ENCODE measurements at regions not wholly inside any gene's neighbourhood (a gene's known extent, or its start where the extent isn't known, plus 50 kb on each side); places are given as distances from the start of the nearest gene placed in this dataset.

- no peak for DNase-seq
These were observed 178.1 kb downstream of the FGF1 start for GRCh38 chr5:142507531-142508372.

- DNase-seq, result no peak
These were observed 179.1 kb downstream of the FGF1 start for GRCh38 chr5:142506756-142507155.

- no peak for DNase-seq
These were observed 179.8 kb downstream of the FGF1 start for GRCh38 chr5:142506046-142506445.

- DNase-seq, result no peak
These were observed 177.1 kb upstream of the SPRY4 start for GRCh38 chr5:142501890-142502289.

- no peak for DNase-seq
These were observed 175.5 kb upstream of the SPRY4 start for GRCh38 chr5:142500227-142500905.

- no peak for DNase-seq
These were observed 174.9 kb upstream of the SPRY4 start for GRCh38 chr5:142499591-142500226.

GRCh38 chr5:142498298-142498697, 173.5 kb upstream of the SPRY4 start:
- no peak for DNase-seq

GRCh38 chr5:142495531-142495930, 170.7 kb upstream of the SPRY4 start:
- no peak for DNase-seq

GRCh38 chr5:142493875-142494518, 169.2 kb upstream of the SPRY4 start:
- DNase-seq, result no peak

- DNase-seq, result no peak
These were observed 168.0 kb upstream of the SPRY4 start for GRCh38 chr5:142492781-142493281.

GRCh38 chr5:142491679-142492078, 166.9 kb upstream of the SPRY4 start:
- no peak for DNase-seq

GRCh38 chr5:142491270-142491669, 166.4 kb upstream of the SPRY4 start:
- DNase-seq, result no peak

GRCh38 chr5:142486581-142486980, 161.8 kb upstream of the SPRY4 start:
- DNase-seq, result no peak

- no peak for DNase-seq
These were observed 161.2 kb upstream of the SPRY4 start for GRCh38 chr5:142486020-142486419.

- no peak for DNase-seq
These were observed 160.1 kb upstream of the SPRY4 start for GRCh38 chr5:142484821-142485387.

GRCh38 chr5:142482207-142482606, 157.4 kb upstream of the SPRY4 start:
- no peak for DNase-seq

- DNase-seq, result no peak
These were observed 156.6 kb upstream of the SPRY4 start for GRCh38 chr5:142481410-142481809.

- no peak for DNase-seq
These were observed 155.2 kb upstream of the SPRY4 start for GRCh38 chr5:142479854-142480519.

GRCh38 chr5:142479150-142479549, 154.3 kb upstream of the SPRY4 start:
- no peak for DNase-seq

GRCh38 chr5:142478113-142478512, 153.3 kb upstream of the SPRY4 start:
- no peak for DNase-seq

- DNase-seq, result no peak
These were observed 150.3 kb upstream of the SPRY4 start for GRCh38 chr5:142475102-142475513.

- no peak for DNase-seq
These were observed 149.7 kb upstream of the SPRY4 start for GRCh38 chr5:142474431-142475094.

All from SIG-M5 (cell line).